GM21390 (cell line): ENCODE measurements at regions not wholly inside any gene's neighbourhood (a gene's known extent, or its start where the extent isn't known, plus 50 kb on each side); places are given as distances from the start of the nearest gene placed in this dataset.

Source experiments
- ATAC-seq: cut with Tn5 transposase; IDR thresholded peaks from one replicate; pipeline ENCODE4 v1.9.1; 2021; ENCODE audit not compliant: unreplicated experiment

DNA sequence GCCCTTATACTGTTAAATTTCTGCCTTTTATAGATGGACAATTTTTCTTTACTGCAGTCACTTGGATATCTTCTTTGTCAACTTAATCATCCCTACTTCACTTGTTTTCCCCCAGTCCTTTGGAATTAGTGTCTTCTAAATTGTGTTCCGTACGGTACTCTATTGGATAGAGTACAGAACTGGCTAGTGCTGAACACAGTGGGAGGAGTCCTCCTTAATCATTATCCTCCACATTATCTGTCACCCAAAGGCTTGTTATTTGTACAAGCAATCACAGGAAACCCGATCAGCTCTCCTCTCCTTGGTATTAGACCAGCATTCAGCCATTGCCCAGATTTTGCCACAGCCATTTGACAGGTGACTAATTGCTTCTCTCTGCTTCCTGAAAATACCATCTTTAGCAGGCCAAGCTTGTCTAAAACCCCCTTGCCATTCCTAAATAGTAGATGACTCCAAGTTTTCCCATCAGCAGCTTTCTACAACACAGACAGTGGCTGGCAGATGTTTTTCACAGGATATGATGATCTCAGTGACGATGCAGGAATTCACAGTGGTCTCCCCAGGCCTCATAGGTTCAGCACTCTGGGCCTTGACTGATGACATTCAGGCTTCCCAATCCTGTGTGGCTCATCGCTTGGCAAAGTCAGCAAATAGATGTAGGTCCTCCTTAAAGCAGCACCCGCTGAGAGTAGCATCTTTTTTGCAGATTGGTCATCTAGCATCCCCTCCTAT, 216.0 kb upstream of the RGS6 start:
- no peak for ATAC-seq

DNA sequence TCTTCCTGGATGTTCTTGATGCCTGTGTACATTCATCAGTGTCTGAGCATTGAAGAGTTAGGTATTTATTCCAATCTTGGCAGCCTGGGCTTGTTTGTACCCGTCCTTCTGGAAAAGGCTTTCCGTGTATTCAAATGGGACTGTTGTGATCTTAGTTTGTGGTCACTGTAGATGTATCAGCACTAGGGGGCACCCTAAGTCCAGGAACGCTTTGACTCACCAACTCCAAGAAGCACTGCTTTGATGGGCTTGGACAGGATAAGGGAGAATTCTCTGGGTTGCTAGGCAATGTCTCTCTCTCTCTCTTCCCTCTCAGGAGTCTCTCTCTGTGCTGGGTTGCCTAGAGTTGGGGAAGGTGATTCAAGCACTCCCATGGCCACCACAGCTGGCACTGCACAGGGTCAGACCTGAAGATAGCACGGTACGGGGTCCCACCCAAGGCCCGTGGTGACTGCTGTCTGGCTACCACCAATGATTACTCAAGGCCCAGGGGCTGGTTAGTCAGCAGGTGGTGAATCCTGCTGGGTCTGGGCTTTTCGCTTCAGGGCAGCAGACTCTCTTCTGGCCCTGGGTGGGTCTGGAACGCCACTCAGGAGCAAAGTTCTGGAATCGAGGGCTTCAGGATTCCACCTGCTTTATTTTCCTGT, 211.1 kb upstream of the RGS6 start:
- no peak for ATAC-seq

DNA sequence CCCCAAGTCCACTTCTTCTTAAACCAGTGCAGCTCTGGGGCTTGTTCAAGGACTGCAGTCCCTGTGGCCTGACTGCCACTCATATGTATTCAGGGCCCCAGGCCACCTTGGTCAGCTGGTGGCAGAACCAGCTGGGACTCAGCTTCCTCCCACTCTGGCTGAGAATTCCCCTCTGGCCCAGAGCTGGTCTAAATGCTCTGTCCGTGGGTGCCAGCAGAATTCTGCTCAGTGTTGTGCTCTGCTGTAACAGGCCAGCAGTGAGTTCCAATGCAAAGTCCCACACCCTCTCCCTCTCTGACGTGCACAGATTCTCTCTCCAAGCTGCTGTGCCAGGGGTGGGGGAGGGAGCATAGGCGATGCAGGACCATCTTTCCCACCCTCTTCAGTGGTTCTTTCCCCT, 210.4 kb upstream of the RGS6 start:
- ATAC-seq = no peak

GRCh38 chr14:71722885-71723284, 209.3 kb upstream of the RGS6 start:
- ATAC-seq = no peak

- ATAC-seq = no peak
These were observed 206.2 kb upstream of the RGS6 start for GRCh38 chr14:71725922-71726579.

DNA sequence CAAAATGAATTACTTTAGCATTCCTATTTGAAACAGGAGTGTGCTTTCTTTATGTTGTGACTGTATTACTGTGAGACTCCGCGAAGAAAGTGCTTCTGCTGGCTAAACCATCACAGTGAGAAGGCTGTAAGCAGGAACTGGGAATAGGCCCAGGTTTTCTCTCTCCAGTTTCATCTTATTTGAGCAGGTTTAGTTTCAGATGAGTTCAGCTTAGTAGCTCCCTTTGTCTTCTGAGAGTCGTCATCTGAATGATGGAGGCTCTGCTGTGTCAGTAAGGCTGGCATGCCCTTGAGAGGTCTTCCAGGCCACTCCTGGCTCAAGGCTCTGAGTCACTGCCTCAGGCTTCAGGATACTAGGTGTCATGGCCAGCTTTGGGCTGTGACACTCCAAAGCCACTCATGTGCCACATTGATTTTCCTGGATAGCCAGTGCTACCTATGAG, 205.6 kb upstream of the RGS6 start:
- no peak for ATAC-seq

DNA sequence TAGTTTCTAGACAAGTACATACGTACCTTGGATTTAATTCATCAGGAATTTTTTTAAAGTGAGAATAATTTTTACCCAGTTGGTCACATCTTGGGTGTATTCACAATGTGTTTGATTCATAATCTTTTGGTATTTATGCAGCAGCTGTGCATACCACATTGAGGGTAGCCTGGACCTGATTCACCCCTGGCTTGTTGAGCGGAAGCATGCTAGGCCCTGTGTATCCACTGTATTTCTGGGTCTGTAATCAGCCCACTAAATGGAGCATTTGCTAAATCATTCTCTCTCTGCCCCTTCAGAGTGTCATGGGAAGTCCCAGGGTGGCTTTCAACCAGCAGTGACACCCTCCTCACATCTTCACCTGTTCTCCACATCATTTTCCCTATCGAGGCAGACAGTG, 203.8 kb upstream of the RGS6 start:
- ATAC-seq = no peak

- ATAC-seq = no peak
These were observed 202.6 kb upstream of the RGS6 start for GRCh38 chr14:71729596-71729995.

- no peak for ATAC-seq
These were observed 201.8 kb upstream of the RGS6 start for GRCh38 chr14:71730471-71730870.

DNA sequence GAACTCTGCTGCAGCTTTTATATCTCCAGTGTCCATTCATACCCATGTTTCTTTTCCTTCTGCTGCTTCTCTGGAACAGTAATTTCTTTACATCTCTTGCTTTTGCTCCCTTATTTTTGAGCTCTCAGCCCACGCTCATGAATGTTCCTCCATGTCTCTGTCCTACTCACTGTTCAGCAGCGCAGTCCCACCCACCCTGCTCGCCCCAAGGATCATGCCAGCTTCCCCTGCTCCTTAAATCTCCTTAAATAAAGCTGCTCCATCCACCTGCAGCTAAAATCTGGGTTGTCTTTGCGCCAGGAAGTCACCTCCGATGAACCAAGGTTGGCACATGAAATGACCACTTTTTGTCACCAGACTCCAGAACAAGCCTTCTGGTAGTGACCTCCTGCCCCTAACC, 201.1 kb upstream of the RGS6 start:
- ATAC-seq = no peak

DNA sequence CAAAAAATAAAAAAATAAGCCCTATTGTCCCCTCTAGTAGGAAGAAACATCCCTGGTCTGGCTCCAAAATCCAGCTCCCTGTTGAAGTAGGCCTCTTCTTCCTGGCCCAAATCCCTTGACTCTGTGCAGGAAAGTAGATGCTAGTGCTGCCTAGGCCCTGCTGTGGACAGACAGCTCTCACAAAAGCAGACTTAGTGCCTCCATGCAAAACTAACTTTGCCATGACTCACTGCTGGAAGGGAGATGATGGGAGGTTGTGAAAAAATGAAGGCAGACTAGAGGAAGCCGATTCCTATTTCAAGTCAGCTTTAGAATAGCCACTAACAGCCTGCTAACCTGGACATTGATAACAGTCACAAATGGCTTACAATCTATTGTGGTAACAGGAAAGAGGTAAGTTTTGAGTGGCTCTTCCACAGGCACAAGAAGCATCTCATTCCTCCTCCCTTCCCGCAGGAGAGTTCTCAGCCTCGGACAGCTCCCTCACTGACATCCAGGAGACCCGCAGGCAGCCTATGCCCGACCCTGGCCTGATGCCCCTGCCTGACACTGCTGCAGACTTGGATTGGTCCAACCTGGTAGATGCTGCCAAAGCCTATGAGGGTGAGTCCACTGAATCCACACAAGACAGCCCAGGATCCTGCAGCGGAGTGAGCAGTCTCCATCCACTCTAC, 198.9 kb upstream of the RGS6 start:
- no peak for ATAC-seq

DNA sequence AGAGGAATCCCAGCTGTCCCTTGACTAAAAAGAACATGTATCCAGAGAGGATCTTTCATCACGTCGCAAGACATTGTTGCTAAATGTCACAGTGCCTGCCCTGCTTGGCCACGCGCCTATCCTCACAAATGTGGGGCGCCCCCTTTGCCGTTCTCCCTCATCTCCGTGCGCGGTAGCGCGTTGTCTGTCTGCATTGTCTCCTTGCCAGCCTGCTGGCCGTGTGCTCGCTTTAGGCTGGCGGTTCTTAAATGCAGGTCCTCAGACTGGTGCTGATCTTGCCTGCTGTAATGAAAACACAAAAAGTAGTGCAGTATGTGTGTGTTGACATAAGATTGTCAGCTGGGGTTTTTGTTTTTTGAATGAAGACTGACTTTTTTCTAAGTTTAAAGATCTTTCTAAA, 198.2 kb upstream of the RGS6 start:
- ATAC-seq = no peak

DNA sequence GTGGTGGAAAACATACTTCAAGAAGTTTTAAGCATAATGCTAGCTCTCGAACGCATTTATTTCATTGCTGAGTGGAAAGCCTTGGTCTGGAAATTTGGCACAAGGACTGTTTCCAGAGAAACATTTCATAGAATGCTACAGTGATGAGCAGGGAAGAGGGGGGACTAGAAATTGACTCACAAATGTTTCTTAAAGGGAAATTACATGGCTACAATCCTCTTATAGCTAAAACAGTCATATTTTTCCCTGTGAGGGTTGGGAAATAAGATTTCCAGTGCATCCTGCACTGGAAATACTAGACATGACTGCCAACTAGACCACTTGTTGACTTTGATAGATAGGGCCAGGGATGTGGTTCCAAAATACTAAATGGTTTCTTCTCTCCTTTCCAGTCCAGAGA, 197.3 kb upstream of the RGS6 start:
- ATAC-seq = no peak

- no peak for ATAC-seq
These were observed 194.5 kb upstream of the RGS6 start for GRCh38 chr14:71737760-71738159.

- ATAC-seq = no peak
These were observed 192.8 kb upstream of the RGS6 start for GRCh38 chr14:71739273-71739990.

DNA sequence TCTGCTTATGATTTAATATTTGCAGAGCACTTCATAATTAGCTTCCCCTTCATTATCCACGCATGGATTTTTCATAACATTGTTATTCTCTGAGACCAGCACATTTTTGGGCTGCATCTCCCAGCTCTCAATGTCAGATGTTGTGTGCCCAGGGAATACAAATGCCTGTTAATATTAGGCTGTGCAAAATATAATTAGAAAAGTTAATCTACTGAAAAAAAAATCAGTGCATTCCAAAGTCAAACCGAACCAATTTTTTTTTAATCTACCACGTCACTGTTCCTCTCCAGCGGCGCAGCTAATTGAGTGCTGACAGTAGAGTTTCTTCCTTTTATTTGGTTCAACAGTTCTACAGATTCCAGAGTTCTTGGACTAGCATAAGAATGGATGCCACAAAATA, 191.0 kb upstream of the RGS6 start:
- ATAC-seq = no peak

DNA sequence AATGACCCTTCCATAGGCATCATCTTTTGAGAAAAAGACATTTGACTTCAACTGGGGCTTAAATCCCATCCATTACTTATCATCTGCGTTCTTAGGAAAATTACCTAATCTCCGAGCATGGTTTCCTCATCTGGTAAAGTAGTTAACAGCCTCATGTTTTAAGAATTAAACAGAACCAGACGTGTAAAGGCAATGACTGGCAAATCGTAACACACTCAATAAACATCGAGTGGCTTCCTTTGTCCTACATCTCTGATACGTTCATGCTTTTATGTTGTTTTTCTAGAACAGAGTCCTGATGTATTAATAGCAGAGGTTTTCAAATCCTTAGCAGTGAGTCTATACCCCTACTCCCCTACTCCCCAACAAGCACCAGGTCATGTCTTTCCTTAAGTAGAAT, 189.7 kb upstream of the RGS6 start:
- no peak for ATAC-seq

GRCh38 chr14:71745072-71745471, 187.2 kb upstream of the RGS6 start:
- no peak for ATAC-seq

DNA sequence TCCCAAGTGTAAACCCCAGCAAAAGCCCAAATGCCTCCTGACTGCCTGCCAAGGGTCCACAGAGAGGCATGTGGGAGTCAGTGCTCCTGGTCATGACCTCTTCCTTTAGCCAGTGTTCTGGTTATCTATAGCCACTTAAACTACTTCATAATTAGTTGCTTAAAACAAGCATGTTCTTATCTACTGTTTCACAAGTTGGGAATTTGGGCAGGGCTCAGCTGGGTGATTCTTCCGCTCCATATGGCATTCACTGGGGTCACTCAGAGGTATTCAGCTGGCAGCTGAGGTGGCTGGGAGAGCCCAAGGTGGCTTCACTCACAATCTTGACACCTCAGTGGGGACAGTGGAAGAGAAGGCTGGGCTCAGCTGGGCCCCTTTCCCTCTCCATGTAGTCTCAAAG, 184.0 kb upstream of the RGS6 start:
- ATAC-seq = no peak

DNA sequence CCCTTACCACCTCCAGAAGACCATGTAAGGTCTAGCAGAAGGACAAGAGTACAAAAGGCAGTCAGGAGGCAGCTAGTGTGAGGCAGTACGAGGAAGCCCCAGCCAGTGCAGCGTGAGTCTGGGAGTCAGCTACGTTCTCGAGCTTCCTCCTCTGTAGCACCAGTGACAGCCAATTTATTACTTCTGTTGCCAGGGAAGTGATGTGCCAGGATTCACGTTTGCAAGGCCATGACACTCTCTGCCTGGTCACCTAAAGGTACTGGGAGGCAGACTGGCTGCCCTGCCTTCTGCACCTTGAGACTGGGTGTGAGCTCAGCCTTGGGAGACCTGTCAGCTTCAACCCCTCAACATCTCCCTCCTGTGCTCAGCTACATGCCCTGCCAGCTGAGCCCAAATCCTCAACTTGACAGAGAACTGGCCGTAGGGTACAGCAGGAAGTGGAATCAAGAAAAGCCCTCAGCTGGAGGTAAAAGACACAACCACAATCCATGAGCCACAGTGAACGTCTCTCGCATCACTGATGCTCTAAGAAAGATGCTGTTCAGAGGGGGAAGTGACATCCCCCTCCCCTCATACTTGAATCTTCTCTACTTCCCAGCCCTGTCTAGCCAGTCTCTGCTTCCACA, 182.5 kb upstream of the RGS6 start:
- ATAC-seq = no peak

- no peak for ATAC-seq
These were observed 181.0 kb upstream of the RGS6 start for GRCh38 chr14:71751264-71751663.
